Retina (tissue), 1 donor: ENCODE measurements at regions not wholly inside any gene's neighbourhood (a gene's known extent, or its start where the extent isn't known, plus 50 kb on each side); places are given as distances from the start of the nearest gene placed in this dataset.
"Not testable (repeated sequence)": the region's sequence is repeated elsewhere in the genome, so short reads cannot be mapped to it uniquely, and the experiment has no call there.

Experiments used
- DNase-seq: peaks from one replicate; pipeline ENCODE4 v3.0.0-alpha.2; 2016

GRCh38 chr1:73766786-73767348 is 431.1 kb downstream of the LRRIQ3 start:
- no peak for DNase-seq

GRCh38 chr1:73765551-73766233 is 432.3 kb downstream of the LRRIQ3 start:
- no peak for DNase-seq

- DNase-seq: no peak
Measured at GRCh38 chr1:73761559-73761958, 436.4 kb downstream of the LRRIQ3 start.

GRCh38 chr1:73759011-73759410 is 439.0 kb downstream of the LRRIQ3 start:
- DNase-seq: no peak

GRCh38 chr1:73756817-73757216 is 441.2 kb downstream of the LRRIQ3 start:
- DNase-seq: no peak

GRCh38 chr1:73755649-73756048 is 442.3 kb downstream of the LRRIQ3 start:
- no peak for DNase-seq

- no peak for DNase-seq
Measured at GRCh38 chr1:73749996-73750395, 448.0 kb downstream of the LRRIQ3 start.

- DNase-seq: no peak
Measured at GRCh38 chr1:73744985-73745384, 453.0 kb downstream of the LRRIQ3 start.

GRCh38 chr1:73736125-73736524 is 461.9 kb downstream of the LRRIQ3 start:
- no peak for DNase-seq

GRCh38 chr1:73727036-73727435 is 470.9 kb downstream of the LRRIQ3 start:
- DNase-seq: no peak

GRCh38 chr1:73722055-73722454 is 475.9 kb downstream of the LRRIQ3 start:
- no peak for DNase-seq

GRCh38 chr1:73717976-73718375 is 480.0 kb downstream of the LRRIQ3 start:
- no peak for DNase-seq

GRCh38 chr1:73711089-73711488 is 486.9 kb downstream of the LRRIQ3 start:
- DNase-seq: no peak

- DNase-seq: no peak
Measured at GRCh38 chr1:73701826-73702225, 496.1 kb downstream of the LRRIQ3 start.

GRCh38 chr1:73676186-73676585 is 521.8 kb downstream of the LRRIQ3 start:
- no peak for DNase-seq

- DNase-seq: peak; percentile 11
Measured at GRCh38 chr1:73674945-73675561, 522.9 kb downstream of the LRRIQ3 start.

GRCh38 chr1:73673971-73674370 is 524.0 kb downstream of the LRRIQ3 start:
- peak; percentile 58 for DNase-seq

- DNase-seq: no peak
Measured at GRCh38 chr1:73671530-73671929, 526.4 kb downstream of the LRRIQ3 start.

- not testable (repeated sequence) for DNase-seq
Measured at GRCh38 chr1:73667959-73668358, 530.0 kb downstream of the LRRIQ3 start.

GRCh38 chr1:73662526-73662925 is 535.5 kb downstream of the LRRIQ3 start:
- DNase-seq: no peak

GRCh38 chr1:73659136-73659535 is 538.8 kb downstream of the LRRIQ3 start:
- DNase-seq: no peak

- DNase-seq: no peak
Measured at GRCh38 chr1:73654714-73655113, 543.3 kb downstream of the LRRIQ3 start.

- DNase-seq: no peak
Measured at GRCh38 chr1:73644198-73644597, 553.8 kb downstream of the LRRIQ3 start.

GRCh38 chr1:73639494-73639893 is 558.5 kb downstream of the LRRIQ3 start:
- no peak for DNase-seq

GRCh38 chr1:73637264-73637663 is 560.7 kb downstream of the LRRIQ3 start:
- DNase-seq: no peak
